C4-2B (cell line): ENCODE measurements at regions not wholly inside any gene's neighbourhood (a gene's known extent, or its start where the extent isn't known, plus 50 kb on each side); places are given as distances from the start of the nearest gene placed in this dataset.

Experiments
- ZFX ChIP-seq: fragments of 450-650 bp; IDR thresholded peaks from 2 replicates; pipeline ENCODE4 v1.6.1; 2017
- TF ChIP-seq, protein P1 (sequence below): fragments of 450-650 bp; conservative IDR thresholded peaks from 2 replicates; pipeline ENCODE4 v1.5.1; 2017; ENCODE audit warnings: mild to moderate bottlenecking

DNA sequence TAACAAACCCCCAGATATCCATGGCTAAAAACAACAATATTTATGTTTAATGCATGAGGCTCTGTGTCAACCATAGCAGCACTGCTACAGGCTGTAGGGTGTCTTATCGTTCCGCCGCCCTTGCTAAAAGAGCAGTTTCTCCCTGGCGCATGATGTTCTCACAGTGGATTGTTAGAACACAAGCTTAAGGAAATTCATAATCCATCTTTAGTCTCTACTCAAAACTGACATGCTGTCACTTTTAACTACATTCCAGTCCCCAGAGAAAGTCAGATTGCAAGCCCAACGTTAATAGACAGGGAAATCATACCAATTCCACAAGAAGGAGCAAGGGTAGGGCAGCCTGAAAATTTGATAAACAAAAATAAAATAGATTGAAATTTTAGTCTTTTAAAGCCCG is 1960.8 kb downstream of the PCDH7 start:
- TF ChIP-seq, protein P1, sequence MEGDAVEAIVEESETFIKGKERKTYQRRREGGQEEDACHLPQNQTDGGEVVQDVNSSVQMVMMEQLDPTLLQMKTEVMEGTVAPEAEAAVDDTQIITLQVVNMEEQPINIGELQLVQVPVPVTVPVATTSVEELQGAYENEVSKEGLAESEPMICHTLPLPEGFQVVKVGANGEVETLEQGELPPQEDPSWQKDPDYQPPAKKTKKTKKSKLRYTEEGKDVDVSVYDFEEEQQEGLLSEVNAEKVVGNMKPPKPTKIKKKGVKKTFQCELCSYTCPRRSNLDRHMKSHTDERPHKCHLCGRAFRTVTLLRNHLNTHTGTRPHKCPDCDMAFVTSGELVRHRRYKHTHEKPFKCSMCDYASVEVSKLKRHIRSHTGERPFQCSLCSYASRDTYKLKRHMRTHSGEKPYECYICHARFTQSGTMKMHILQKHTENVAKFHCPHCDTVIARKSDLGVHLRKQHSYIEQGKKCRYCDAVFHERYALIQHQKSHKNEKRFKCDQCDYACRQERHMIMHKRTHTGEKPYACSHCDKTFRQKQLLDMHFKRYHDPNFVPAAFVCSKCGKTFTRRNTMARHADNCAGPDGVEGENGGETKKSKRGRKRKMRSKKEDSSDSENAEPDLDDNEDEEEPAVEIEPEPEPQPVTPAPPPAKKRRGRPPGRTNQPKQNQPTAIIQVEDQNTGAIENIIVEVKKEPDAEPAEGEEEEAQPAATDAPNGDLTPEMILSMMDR: no peak
- TF ChIP-seq ZFX: no peak
